ENCODE measurements at regions not wholly inside any gene's neighbourhood (a gene's known extent, or its start where the extent isn't known, plus 50 kb on each side); places are given as distances from the start of the nearest gene placed in this dataset.

GRCh38 chr20:53844259-53844658, 226.1 kb downstream of the BCAS1 start:
- no peak for DNase-seq (ENCODE audit: low read depth)
- TF ChIP-seq CTCF (IDR thresholded peaks at IDR 0.05; ENCODE audit: control insufficient read depth, extremely low read depth, insufficient read depth): no peak
- no peak overlapping the region for H3K4me3 ChIP-seq (ENCODE audit: low read depth, low read length)

- no peak for TF ChIP-seq CTCF (IDR thresholded peaks at IDR 0.05; ENCODE audit: control insufficient read depth, extremely low read depth, insufficient read depth)
- no peak for DNase-seq (ENCODE audit: low read depth)
Observed at GRCh38 chr20:53843645-53844044, 226.7 kb downstream of the BCAS1 start.

GRCh38 chr20:53842301-53843099, 227.9 kb downstream of the BCAS1 start:
- DNase-seq (ENCODE audit: low read depth): no peak
- TF ChIP-seq CTCF (IDR thresholded peaks at IDR 0.05; ENCODE audit: control insufficient read depth, extremely low read depth, insufficient read depth): no peak
- H3K4me3 ChIP-seq (ENCODE audit: low read depth, low read length): no peak overlapping the region

More at GRCh38 chr20:53843645-53844044, 226.7 kb downstream of the BCAS1 start:
- H3K4me3 ChIP-seq (ENCODE audit: low read depth, low read length): no peak overlapping the region

- no peak for TF ChIP-seq CTCF (IDR thresholded peaks at IDR 0.05; ENCODE audit: control insufficient read depth, extremely low read depth, insufficient read depth)
- no peak for DNase-seq (ENCODE audit: low read depth)
- no peak overlapping the region for H3K4me3 ChIP-seq (ENCODE audit: low read depth, low read length)
Observed at GRCh38 chr20:53841741-53842140, 228.7 kb downstream of the BCAS1 start.

GRCh38 chr20:53840532-53840931, 229.9 kb downstream of the BCAS1 start:
- TF ChIP-seq CTCF (IDR thresholded peaks at IDR 0.05; ENCODE audit: control insufficient read depth, extremely low read depth, insufficient read depth): no peak
- DNase-seq (ENCODE audit: low read depth): no peak
- no peak overlapping the region for H3K4me3 ChIP-seq (ENCODE audit: low read depth, low read length)

GRCh38 chr20:53839423-53840176, 230.8 kb downstream of the BCAS1 start:
- H3K4me3 ChIP-seq (ENCODE audit: low read depth, low read length): no peak overlapping the region
- TF ChIP-seq CTCF (IDR thresholded peaks at IDR 0.05; ENCODE audit: control insufficient read depth, extremely low read depth, insufficient read depth): no peak
- DNase-seq (ENCODE audit: low read depth): no peak

Measured in LNCaP clone FGC (cell line).